Gastrocnemius medialis (tissue), 4 donors: ENCODE measurements at regions not wholly inside any gene's neighbourhood (a gene's known extent, or its start where the extent isn't known, plus 50 kb on each side); places are given as distances from the start of the nearest gene placed in this dataset.

Source experiments
- POLR2A ChIP-seq, 2 donors: fragments of 450-650 bp; IDR thresholded peaks; one replicate each; pipeline ENCODE4 v1.6.1; 2017; ENCODE audit warnings: antibody characterized with exemption in 2 of 2, mild to moderate bottlenecking in 2 of 2, moderate library complexity in 2 of 2
- TF ChIP-seq, protein P1 (sequence below), 5 experiments: fragments of 450-650 bp in 3 of 5; fragments of 200-600 bp in 2 of 5; sonication (generic) in 2 of 5; IDR thresholded peaks in 4 of 5; conservative IDR thresholded peaks in 1 of 5; 1 replicate in 4 of 5; 2 replicates in 1 of 5; pipeline ENCODE4 v1.5.1; 2016 to 2019; ENCODE audit warnings: antibody characterized with exemption in 5 of 5, mild to moderate bottlenecking in 3 of 5, moderate library complexity in 3 of 5

DNA sequence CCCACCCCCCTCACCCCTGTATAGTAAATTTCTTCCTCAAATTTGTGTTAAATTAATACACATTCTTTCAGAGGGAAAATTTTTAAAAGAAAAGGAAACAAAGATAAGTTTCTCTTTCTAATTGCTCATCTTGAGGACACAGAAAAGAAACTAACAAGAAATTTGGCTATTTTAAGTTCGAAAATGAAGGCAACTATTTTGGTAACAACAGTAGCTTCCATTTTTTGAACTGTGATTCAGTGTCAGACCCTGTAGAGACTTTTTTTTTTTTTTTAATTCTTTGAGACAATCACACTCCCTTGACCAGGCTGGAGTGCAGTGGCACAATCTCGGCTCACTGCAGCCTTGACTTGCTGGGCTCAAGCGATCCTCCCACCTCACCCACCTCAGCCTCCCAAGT, 194.9 kb downstream of the SS18 start:
- TF ChIP-seq, protein P1, sequence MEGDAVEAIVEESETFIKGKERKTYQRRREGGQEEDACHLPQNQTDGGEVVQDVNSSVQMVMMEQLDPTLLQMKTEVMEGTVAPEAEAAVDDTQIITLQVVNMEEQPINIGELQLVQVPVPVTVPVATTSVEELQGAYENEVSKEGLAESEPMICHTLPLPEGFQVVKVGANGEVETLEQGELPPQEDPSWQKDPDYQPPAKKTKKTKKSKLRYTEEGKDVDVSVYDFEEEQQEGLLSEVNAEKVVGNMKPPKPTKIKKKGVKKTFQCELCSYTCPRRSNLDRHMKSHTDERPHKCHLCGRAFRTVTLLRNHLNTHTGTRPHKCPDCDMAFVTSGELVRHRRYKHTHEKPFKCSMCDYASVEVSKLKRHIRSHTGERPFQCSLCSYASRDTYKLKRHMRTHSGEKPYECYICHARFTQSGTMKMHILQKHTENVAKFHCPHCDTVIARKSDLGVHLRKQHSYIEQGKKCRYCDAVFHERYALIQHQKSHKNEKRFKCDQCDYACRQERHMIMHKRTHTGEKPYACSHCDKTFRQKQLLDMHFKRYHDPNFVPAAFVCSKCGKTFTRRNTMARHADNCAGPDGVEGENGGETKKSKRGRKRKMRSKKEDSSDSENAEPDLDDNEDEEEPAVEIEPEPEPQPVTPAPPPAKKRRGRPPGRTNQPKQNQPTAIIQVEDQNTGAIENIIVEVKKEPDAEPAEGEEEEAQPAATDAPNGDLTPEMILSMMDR (IDR thresholded peaks at IDR 0.05 in 4 of 5, conservative IDR thresholded peaks at IDR 0.05 in 1 of 5), result no peak
- no peak for TF ChIP-seq POLR2A (IDR thresholded peaks at IDR 0.05)
